Retinal pigment epithelial cell (primary cell): ENCODE measurements at regions not wholly inside any gene's neighbourhood (a gene's known extent, or its start where the extent isn't known, plus 50 kb on each side); places are given as distances from the start of the nearest gene placed in this dataset.

Source experiments
- DNase-seq: peaks from one replicate; pipeline ENCODE4 v3.0.0-alpha.2; 2010; ENCODE audit warnings: low read depth
- H3K4me3 ChIP-seq: 2 replicates; pipeline ENCODE4 v1.5.1; 2011; ENCODE audit warnings: mild to moderate bottlenecking, low read length, control low read depth, moderate library complexity
- TF ChIP-seq, protein P1 (sequence below): conservative IDR thresholded peaks from 2 replicates; pipeline ENCODE4 v1.5.1; 2011; ENCODE audit warnings: low read depth, low read length, control low read depth, inconsistent platforms

GRCh38 chr6:56005426-56005825 lies 130.0 kb upstream of the BMP5 start:
- no peak overlapping the region for H3K4me3 ChIP-seq
- no peak for DNase-seq
- TF ChIP-seq, protein P1, sequence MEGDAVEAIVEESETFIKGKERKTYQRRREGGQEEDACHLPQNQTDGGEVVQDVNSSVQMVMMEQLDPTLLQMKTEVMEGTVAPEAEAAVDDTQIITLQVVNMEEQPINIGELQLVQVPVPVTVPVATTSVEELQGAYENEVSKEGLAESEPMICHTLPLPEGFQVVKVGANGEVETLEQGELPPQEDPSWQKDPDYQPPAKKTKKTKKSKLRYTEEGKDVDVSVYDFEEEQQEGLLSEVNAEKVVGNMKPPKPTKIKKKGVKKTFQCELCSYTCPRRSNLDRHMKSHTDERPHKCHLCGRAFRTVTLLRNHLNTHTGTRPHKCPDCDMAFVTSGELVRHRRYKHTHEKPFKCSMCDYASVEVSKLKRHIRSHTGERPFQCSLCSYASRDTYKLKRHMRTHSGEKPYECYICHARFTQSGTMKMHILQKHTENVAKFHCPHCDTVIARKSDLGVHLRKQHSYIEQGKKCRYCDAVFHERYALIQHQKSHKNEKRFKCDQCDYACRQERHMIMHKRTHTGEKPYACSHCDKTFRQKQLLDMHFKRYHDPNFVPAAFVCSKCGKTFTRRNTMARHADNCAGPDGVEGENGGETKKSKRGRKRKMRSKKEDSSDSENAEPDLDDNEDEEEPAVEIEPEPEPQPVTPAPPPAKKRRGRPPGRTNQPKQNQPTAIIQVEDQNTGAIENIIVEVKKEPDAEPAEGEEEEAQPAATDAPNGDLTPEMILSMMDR, result no peak

- no peak for DNase-seq
- no peak overlapping the region for H3K4me3 ChIP-seq
- TF ChIP-seq, protein P1, result no peak
These were observed 129.0 kb upstream of the BMP5 start for GRCh38 chr6:56004426-56004825.

DNA sequence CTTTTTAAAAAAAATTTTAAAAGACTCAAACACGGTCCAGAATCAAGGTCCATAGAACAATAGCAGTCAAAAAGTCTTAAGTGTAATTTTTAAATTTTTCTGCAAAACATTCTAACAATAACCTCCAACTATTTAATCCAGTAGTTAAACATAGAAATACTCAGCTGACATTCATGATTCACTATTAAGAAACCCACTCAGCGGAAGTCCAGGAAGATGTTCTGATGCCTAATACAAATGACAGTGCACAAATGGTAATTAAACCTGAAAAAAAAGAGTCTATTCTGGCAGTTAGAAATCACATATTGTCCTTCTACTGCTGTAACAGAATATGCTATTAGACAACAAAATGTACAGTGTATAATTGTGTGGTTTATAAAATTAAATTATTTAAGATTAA lies 128.2 kb upstream of the BMP5 start:
- no peak overlapping the region for H3K4me3 ChIP-seq
- no peak for DNase-seq
- TF ChIP-seq, protein P1, result no peak

- TF ChIP-seq, protein P1, result no peak
- no peak for DNase-seq
These were observed 126.9 kb upstream of the BMP5 start for GRCh38 chr6:56002336-56002735.

DNA sequence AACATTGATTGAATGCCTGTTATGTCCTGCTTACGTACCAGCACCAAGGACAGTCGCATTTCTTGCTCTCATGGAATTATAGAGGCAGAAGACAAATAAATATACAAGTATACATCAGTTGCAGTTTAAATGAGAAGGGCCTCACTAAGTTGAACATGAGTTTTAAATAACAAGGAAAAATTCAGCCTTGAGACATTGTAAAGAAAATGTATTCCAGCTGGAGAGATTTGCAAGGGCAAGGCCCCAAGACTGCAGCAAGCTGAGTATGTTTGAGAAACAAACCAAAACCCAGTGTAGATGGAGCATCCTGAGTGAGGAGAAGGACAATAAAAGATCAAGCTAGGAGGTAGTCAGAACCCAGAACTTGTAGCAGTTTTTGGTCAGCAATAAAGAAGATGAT lies 123.2 kb upstream of the BMP5 start:
- TF ChIP-seq, protein P1, result no peak
- H3K4me3 ChIP-seq, result no peak overlapping the region
- no peak for DNase-seq

More at GRCh38 chr6:56002336-56002735, 126.9 kb upstream of the BMP5 start:
- H3K4me3 ChIP-seq, result no peak overlapping the region

- DNase-seq, result no peak
- no peak overlapping the region for H3K4me3 ChIP-seq
- TF ChIP-seq, protein P1, result no peak
These were observed 122.0 kb upstream of the BMP5 start for GRCh38 chr6:55997223-55997874.

DNA sequence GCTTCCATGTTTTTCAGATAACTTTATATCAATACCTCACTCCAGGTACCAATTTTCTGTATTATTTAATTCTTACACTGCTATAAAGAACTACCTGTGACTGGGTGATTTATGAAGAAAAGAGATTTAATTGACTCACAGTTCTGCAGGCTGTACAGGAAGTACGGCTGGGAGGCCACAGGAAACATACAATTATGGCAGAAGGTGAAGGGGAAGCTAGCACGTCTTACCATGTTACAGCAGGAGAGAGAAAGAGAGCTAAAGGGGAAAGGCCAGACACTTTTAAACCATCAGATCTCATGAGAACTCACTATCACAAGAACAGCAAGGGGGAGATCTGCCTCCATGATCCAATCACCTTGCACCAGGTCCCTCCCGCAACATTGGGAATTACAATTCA lies 119.1 kb upstream of the BMP5 start:
- H3K4me3 ChIP-seq, result no peak overlapping the region
- DNase-seq, result no peak
- TF ChIP-seq, protein P1, result no peak
